Smooth muscle cell (in vitro differentiated cells): ENCODE measurements at regions not wholly inside any gene's neighbourhood (a gene's known extent, or its start where the extent isn't known, plus 50 kb on each side); places are given as distances from the start of the nearest gene placed in this dataset.

ENCODE experiments used
- DNase-seq: peaks from one replicate; lab custom pipeline; 2025; ENCODE audit not compliant: unreplicated experiment; lab: John Stamatoyannopoulos, UW
- H2AFZ ChIP-seq: fragments of 200-600 bp; sonication (generic); 2 replicates; pipeline ENCODE4 v1.6.0; 2016; ENCODE audit warnings: antibody characterized with exemption, low read depth, mild to moderate bottlenecking
- H3F3A ChIP-seq: fragments of 200-600 bp; sonication (generic); 2 replicates; pipeline ENCODE4 v1.6.0; 2017; ENCODE audit warnings: antibody characterized with exemption, low read depth
- H3K27ac ChIP-seq: fragments of 200-600 bp; sonication (generic); 2 replicates; pipeline ENCODE4 v1.5.1; 2016; ENCODE audit warnings: low read depth, mild to moderate bottlenecking
- H3K27me3 ChIP-seq: fragments of 200-600 bp; sonication (generic); 2 replicates; pipeline ENCODE4 v1.6.1; 2016; ENCODE audit warnings: low read depth, mild to moderate bottlenecking
- H3K36me3 ChIP-seq: fragments of 200-600 bp; sonication (generic); 2 replicates; pipeline ENCODE4 v1.5.1; 2016; ENCODE audit warnings: low read depth
- H3K4me1 ChIP-seq: fragments of 200-600 bp; sonication (generic); 2 replicates; pipeline ENCODE4 v1.5.1; 2016; ENCODE audit warnings: low read depth
- H3K4me2 ChIP-seq: fragments of 200-600 bp; sonication (generic); 2 replicates; pipeline ENCODE4 v1.6.0; 2016; ENCODE audit warnings: mild to moderate bottlenecking
- H3K4me3 ChIP-seq: fragments of 200-600 bp; sonication (generic); 2 replicates; pipeline ENCODE4 v1.5.1; 2016; ENCODE audit warnings: mild to moderate bottlenecking
- H3K79me2 ChIP-seq: fragments of 200-600 bp; sonication (generic); 2 replicates; pipeline ENCODE4 v1.6.0; 2016; ENCODE audit warnings: low read depth, mild to moderate bottlenecking
- H3K9ac ChIP-seq: fragments of 200-600 bp; sonication (generic); 2 replicates; pipeline ENCODE4 v1.6.0; 2016; ENCODE audit warnings: low read depth
- H3K9me3 ChIP-seq: fragments of 200-600 bp; sonication (generic); replicated peaks from 2 replicates; pipeline ENCODE4 v1.5.1; 2016; ENCODE audit warnings: low read depth
- H4K20me1 ChIP-seq: fragments of 200-600 bp; sonication (generic); 2 replicates; pipeline ENCODE4 v1.6.0; 2016; ENCODE audit warnings: low read depth
- CTCF ChIP-seq: fragments of 200-600 bp; sonication (generic); IDR thresholded peaks from 2 replicates; pipeline ENCODE4 v1.5.1; 2017; ENCODE audit warnings: borderline replicate concordance, mild to moderate bottlenecking, antibody characterized with exemption; ENCODE audit not compliant: insufficient read depth, poor library complexity, severe bottlenecking
- WGBS: methylation state at CpG from one replicate; pipeline ENCODE4 v1.1.7; 2016; ENCODE audit warnings: low lambda C conversion rate; 5-methylcytosine and 5-hydroxymethylcytosine counted together

- Histone ChIP-seq H3K9ac (no peak overlapping the region), H4K20me1 (no peaks in the 10 kb centered on the region), H3F3A (no peaks in the 10 kb centered on the region), H3K4me3 (no peak overlapping the region), H3K79me2 (no peaks in the 10 kb centered on the region), H3K4me2 (no peak overlapping the region), H3K36me3 (no peaks in the 10 kb centered on the region), H2AFZ (no peak overlapping the region), H3K9me3 (no peaks in the 10 kb centered on the region), H3K27me3 (no peaks in the 10 kb centered on the region), H3K27ac (no peak overlapping the region), H3K4me1 (no peaks in the 10 kb centered on the region)
- WGBS = 69% methylated on average over 18 of the region's 18 CpGs
- no peak for TF ChIP-seq CTCF
- no peak for DNase-seq
Observed at GRCh38 chr13:111954661-111955411, 112.1 kb upstream of the SOX1 start.

- DNase-seq = no peak
- Histone ChIP-seq H2AFZ (no peak overlapping the region), H3K4me1 (no peaks in the 10 kb centered on the region), H3K36me3 (no peaks in the 10 kb centered on the region), H3K27ac (no peak overlapping the region), H3K4me2 (no peak overlapping the region), H3F3A (no peaks in the 10 kb centered on the region), H3K4me3 (no peak overlapping the region), H3K9me3 (no peaks in the 10 kb centered on the region), H3K79me2 (no peaks in the 10 kb centered on the region), H3K9ac (no peak overlapping the region), H3K27me3 (no peaks in the 10 kb centered on the region), H4K20me1 (no peaks in the 10 kb centered on the region)
- WGBS = 92% methylated on average over 27 of the region's 27 CpGs
- TF ChIP-seq CTCF = no peak
Observed at GRCh38 chr13:111955412-111956065, 111.4 kb upstream of the SOX1 start.

GRCh38 chr13:111956261-111957151, 110.4 kb upstream of the SOX1 start:
- Histone ChIP-seq H3K79me2 (no peaks in the 10 kb centered on the region), H3K4me1 (no peaks in the 10 kb centered on the region), H3K27ac (no peak overlapping the region), H3K27me3 (no peaks in the 10 kb centered on the region), H3K9ac (no peak overlapping the region), H3F3A (no peaks in the 10 kb centered on the region), H3K9me3 (no peaks in the 10 kb centered on the region), H3K36me3 (no peaks in the 10 kb centered on the region), H4K20me1 (no peaks in the 10 kb centered on the region), H3K4me2 (no peak overlapping the region), H2AFZ (no peak overlapping the region), H3K4me3 (no peak overlapping the region)
- WGBS = 95% methylated on average over 54 of the region's 59 CpGs
- TF ChIP-seq CTCF = no peak
- no peak for DNase-seq
